TTC549 (cell line): ENCODE measurements at regions not wholly inside any gene's neighbourhood (a gene's known extent, or its start where the extent isn't known, plus 50 kb on each side); places are given as distances from the start of the nearest gene placed in this dataset.
"Not testable (repeated sequence)": the region's sequence is repeated elsewhere in the genome, so short reads cannot be mapped to it uniquely, and the experiment has no call there.

Experiments
- FAIRE-seq: peaks from 2 replicates; lab custom pipeline; 2012; peaks lifted over from hg19 to GRCh38; lab: Jason Lieb, UNC

DNA sequence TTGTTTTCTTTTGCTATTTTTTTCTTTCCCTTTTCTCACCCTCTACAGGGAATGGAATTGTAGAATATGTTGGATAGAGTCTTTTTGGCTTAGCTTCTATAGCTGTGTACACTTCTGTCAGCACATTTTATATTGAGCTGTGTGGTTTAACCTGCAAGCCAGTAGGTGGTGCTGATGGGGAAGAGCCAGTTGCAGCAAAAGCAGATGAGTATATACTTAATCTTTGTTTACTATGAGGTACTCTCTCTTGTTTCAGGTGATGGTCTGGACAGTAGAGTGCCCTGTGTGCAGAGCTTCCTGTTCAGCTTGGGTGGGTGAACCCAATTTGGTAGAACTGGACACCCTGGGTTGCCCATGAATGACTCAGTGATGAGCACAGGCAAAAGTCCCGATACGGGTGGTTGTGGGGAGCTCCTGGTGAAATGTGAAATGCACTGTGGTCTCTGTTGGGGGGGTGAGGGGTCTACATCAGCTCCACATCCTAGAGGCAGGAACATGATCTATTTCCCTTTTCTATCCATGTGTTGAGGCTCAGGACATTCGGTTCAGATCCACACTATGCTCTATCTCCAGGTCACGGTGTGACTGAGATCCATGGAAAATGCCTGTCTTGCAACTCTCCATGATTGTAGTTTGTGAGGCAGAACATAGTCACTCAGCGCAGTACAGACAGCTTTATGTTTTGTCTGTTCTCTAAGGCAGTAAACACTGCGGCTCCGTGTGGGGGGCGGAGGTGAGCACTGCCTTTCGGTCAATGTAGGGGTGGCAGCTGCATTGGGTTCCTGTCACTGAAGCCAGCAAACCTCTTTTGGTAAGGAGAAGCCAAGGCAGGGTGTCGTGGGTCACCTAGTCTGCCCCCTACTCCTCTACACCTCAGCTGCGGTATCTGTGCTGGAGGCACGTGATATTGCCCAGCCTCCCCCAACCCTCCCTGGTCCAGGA, 353.2 kb downstream of the PRR16 start:
- no peak for FAIRE-seq

DNA sequence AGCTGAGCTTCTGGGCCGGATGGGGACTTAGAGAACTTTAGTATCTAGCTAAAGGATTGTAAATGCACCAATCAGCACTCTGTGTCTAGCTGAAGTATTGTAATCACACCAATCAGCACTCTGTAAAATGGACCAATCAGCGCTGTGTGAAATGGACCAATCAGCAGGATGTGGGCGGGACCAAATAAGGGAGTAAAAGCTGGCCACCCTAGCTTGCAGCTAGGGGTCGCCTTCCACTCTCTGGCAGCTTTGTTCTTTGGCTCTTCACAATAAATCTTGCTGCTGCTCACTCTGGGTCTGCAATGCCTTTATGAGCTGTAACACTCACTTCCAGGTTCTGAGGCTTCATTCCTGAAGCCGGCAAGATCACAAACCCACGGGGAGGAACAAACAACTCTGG, 354.0 kb downstream of the PRR16 start:
- FAIRE-seq, result no peak

DNA sequence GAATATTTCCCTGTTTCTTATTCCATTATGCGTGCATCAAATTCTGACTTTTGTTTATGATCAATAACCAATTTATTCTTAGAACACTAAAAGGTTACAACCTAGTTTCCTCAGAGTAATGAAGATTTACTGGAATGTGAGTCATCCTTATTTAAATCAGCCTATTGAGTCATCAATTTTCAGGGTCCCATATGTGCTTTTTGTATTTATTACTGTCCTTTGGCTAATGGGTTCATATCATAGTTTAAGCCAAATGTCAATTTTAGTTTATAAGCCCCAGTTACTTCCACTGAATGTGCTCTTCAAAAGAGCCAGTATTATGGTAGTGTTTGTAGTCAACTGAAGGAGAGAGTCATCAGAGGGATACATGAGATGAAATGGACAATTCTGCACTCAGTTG, 359.2 kb downstream of the PRR16 start:
- no peak for FAIRE-seq

DNA sequence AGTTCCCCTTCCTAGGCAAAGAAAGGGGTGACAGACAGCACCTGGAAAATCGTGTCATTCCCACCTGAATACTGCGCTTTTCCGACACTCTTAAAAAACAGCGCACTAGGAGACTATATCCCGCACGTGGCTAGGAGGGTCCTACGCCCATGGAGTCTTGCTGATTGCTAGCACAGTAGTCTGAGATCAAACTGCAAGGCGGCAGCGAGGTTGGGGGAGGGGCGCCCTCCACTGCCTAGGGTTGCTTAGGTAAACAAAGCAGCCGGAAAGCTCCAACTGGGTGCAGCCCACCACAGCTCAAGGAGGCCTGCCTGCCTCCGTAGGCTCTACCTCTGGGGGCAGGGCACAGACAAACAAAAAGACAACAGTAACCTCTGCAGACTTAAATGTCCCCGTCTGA, 367.5 kb downstream of the PRR16 start:
- not testable (repeated sequence) for FAIRE-seq

DNA sequence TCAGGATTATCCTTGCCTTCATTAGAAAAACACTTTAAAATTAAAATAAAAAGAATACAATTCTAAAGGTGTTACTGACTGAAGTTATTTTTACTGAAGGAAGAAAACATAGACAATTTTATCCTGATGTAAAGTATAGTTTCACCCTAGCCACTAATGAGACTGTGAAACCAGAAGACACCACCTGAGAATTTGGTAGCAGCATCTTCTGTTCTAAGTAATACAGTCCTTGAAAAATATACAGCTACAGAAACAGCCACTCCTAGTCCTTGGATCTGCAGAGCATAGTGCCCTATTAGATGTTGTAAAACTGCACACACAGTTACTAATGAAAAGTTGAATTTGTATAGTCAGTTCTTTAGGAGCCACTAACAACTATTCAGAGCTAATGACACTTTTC, 377.7 kb downstream of the PRR16 start:
- no peak for FAIRE-seq

DNA sequence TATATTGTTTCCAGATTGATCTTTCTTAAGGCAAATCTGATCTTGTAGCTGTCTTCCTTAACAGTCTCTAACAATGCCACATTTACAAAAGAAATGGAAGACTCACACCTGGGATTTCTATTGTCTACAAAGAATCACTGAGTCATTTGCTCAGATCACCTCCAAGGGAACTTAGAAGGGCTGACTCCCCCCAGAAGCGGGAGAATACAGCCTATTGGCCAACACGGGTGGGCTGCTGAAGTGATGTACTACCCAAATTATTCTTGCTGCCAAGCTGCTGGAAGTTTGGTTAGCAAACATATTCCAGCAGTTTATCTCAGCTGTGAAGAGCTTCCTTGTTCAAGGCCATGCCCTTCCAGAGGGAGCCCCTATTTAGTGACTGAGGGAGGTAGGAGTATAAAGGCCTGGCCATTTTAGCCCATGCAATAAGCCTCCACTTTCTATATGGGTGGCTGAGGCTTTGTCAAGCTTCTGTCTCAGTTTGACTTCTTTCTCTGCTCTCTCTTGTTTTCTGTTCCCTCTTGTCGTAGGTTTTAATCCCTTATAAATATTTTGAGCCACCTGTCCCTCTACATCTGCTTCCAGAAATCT, 379.4 kb downstream of the PRR16 start:
- FAIRE-seq, result no peak

DNA sequence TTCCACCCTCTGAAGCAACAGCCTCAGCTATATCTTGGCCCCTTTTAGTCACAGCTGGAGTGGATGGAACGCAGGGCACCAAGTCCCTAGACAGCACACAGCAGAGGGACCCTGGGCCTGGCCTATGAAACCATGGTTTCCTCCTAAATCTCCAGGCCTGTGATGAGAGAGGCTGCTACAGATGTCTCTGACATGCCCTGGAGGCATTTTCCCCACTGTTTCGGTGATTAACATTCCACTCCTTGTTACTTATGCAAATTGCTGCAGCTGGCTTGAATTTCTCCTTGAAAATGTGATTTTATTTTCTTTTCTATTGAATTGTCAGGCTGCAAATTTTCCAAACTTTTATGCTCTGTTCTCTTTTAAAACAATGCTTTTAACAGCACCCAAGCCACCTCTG, 384.8 kb downstream of the PRR16 start:
- FAIRE-seq, result no peak

DNA sequence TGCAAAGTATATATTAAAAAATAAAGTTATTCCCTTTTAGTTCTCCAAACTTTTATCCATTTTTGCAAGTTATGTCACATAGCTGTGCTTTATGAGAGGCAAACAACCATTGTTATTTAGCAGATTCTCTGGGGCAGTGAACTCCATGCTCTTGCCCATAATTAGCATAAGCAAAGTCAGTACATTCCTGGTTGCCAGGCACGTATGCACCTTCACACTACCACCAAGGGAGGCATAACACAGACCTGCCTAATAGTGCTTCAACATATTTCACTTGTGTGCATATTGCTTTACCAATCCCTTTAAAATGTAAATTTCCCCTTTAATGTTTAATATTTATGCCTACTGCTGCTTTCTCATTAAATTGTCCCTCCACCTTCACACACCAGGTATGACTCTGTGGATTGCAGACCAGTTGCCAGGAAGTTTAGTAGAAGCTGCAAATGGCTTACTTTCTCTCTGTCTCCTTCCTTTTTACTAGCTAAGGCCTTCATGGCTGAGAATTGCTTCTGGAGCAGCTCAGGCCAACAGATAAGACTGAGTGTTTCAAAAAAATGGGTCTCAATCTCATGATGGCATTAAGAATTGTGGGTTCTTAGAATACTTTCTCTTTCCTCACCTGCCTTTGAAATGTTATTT, 388.2 kb downstream of the PRR16 start:
- FAIRE-seq, result no peak

DNA sequence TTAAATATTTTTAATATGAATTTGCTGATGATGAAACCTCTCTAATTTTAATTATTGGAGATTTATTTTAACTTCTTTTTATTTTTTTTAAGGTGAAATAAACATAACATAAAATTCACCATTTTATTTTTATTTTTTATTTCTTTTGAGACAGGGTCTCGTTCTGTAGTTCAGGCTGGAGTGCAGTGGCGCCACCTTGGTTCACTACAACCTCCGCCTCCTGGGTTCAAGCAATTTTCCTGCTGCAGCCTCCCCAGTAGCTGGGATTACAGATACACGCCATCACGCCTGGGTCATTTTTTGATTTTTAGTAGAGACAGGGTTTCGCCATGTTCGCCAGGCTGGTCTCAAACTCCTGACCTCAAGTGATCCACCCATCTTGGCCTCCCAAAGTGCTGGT, 402.9 kb downstream of the PRR16 start:
- no peak for FAIRE-seq

DNA sequence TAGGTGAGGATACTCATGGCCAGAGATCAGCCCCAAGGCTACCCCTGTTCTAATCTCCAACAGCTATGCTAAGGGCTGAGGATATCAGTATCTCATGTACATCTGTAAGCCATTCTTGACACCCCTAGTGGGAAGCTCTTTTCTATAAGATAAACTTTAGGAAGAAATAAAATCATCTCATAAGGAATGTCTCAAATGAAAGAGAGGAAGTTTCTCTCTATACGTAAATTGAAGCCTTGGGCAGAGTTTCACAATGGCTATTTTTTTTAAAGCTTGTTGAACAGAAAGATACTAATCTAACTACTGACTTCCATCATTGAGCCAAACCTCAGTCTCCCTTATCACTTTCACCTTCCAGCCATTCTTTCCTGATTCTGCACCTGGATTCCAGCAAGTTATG, 405.7 kb downstream of the PRR16 start:
- no peak for FAIRE-seq

DNA sequence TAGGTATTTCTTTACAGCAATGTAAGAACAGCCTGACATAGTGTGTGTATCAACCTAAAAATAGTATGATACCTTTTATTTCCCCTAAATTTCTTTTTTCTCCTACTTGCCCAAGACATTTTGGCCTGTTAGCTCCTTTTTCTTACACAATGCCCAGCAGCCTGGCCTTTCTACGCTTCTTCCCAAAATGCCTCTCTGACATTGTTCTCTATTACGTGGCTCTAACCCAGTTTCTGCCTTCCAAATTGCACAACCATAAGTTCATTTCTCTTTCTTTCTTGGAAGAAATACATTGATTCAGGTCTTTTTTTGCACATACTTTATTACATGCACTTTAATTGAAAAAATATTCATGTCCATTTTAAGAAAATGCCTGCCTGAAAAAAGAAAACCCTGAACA, 408.2 kb downstream of the PRR16 start:
- FAIRE-seq, result no peak

DNA sequence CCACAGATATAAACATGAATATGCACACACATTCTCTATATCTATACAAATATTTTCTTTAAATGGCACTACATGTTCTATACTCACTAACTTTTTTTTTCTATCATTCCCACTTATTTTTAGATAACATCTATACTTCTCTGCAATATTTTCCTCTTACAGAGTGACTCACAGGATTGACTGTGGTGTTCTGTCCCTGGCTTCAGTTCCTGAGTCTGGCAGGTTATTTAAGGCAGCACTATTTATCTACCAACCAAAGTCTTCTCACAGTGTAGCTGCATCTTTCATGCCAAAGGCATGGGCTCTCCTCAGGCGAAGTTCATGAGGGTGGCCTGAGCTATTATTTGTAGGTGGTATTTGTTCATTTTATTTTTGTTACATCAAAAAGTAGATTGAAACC, 409.0 kb downstream of the PRR16 start:
- FAIRE-seq, result no peak

DNA sequence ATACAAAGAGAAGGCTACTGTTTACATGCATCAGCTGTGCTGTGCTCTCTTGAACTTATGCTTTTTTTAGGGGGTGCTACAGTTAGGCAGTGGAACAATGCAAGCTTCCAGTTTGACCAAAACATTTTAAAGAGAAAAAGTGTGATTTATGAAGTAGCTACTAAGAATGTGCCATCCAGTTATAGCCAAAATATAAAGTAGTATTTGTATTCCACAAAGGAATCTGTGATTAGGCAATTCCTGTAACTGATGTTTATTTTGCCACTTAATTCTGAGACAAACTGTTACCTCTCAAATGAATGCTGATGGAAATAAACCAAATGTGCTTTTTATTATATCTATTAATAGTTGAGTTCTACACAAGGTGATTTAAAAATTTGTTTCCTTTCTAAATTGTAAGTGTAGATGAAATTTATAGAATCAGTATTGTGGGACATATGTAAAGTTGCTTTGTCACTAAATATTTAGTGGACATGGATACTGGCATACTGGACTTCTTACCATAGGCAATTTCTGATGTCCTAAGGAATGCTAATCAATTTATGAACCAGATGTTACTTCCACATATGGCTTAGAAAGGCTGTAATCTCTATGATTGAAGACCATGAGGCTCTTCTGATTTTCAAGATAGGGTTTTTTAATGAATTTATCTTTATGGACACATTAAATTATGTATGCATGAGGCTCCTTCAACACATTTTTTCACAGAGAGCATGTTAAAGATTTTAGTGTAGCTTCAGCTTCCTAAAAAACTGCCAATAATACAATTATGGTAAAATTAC, 410.2 kb downstream of the PRR16 start:
- FAIRE-seq, result no peak

DNA sequence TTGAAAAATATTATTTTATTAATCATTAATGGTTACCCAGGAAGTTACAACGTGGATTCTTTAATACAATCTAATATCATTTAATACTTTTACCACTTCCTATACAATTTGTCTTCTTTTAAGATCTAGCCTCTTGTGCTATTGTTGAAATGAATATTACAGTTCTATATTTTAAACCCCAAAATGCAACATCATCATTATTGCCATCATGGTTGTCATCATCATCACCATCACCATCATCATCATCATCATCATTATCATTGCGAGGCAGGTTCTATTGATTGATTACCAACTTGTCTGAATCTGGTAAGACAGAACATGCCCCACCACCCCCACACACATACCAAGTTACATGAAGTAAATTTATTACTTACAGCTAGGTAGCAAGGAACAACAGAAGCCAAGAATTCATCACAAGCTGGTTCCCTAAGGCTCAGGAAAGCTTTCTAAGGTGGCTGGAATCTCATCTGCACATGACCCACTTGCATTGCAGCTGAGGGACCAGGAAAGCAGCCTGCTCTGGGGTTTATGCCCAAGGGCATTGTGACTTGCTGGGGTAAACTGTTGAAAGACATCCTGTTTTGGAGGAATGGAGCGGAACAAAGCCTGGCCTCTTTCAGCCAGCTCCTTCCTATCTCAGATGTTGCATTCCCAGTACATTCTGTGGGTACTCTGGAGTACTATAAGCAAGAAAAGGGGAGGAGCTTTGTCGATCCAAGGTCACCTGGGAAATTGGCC, 418.1 kb downstream of the PRR16 start:
- no peak for FAIRE-seq

DNA sequence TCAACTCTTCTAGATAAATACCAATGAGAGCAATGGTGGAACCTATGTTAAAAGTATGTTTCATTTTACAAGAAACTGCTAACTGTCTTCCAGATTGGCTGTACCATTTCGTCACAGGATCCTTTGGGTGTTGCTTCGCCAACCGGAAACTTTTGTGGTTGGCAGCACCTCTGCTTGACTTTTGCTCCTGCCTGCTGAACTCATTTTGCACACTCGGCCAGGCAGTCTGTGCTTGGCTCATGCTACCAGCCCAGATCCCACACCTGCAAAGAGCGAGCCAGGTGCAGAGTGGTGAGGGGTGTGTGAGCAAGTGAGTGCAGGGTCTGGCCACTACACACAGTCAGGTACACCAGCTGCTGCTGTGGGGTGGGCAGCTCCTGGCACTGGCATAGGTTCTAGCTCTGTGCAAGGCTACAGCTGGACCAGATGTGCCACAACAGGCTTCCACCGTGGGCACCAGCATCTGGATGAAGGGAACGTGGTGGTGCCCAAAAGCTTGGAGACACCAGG, 422.3 kb downstream of the PRR16 start:
- no peak for FAIRE-seq

DNA sequence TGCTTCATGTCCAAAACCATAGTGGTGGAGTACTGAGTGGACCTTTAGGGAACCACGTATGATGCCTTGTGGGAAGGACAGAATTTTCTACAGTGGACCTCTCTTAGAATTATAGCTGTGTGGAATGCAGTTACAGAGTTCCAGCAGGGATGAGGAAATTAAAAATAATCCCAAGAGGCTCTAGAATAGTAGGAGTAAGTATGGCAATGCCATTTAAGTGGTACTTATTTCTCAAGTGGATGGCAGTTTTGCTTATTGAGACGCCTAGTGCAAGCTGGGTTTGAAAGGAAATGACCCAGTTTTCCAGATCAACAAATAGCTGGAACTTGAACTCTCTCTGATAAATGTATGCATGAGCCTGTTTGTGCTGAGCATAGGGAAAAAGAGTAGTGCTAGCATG, 431.6 kb downstream of the PRR16 start:
- no peak for FAIRE-seq

DNA sequence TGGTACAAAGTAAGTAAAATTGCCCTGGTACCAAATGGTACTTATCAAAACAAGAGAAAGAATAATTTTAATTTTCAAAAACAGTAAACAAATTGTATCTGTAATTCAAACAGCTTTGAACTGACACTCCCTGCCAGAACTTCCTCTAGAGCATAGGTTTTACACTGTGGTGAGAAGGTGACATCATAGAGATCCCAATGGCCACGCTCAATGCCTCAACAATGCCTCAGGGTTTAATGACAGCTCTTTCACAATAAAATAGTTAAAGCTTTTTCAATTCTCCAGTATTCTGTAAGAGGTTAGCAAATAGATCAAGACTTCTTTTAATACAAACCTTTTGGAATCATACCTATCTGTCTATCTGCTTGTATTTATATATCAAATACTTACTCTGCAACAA, 437.1 kb downstream of the PRR16 start:
- FAIRE-seq, result no peak

DNA sequence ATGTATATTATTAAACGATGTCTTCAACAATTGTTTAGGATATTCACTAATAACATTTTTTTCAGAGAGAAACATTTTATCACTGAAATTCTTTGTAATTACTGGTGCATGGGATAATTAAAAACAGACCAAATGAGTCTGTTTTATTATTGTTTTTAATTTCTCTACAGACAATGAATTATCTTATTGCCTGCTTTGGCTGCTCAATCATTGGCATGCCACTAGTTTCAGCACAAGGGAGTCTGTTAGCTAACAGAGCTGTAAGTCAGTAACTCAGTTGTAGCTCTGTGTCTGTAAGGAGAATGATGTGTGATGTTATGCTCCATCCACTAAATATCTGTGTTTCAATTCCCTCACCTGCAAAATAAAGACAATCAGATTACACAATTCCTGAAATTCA, 443.9 kb downstream of the PRR16 start:
- no peak for FAIRE-seq

DNA sequence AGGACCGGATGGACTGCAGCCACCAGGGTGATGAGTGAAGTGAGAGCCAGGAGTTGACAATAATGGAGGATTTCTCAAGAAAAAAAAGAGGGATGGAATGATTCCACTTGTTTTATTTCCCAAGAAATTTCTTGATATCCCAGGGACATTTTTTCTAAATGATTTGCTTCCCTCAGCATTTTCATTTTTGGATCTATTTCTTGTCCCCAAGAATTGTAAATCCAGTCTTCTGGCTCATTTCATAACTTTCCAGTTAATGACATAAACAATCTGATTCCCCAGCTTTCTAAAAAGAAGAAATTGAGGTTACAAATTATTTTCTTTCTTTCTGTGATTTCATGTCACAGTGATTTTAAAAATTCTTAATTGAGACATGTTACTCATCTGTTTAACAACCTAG, 446.5 kb downstream of the PRR16 start:
- no peak for FAIRE-seq

DNA sequence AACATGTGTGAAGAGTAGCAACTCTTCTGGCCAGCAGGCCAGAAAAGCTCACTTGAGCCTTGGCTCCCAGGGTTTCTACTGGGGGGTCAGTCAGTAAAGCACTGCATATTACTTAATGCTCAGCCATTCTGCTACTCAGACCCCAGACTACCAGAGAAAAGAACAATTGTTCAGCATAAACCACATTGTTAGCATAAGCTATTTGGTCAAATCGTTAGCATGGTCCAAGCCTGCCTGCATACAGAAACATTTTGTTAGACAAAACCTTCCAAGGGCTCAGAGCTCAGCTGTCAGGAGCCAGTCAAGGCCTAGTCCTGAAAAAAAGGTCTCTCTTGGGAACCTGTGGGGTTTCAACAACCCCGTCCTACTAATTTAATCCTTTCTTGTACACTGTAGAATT, 449.3 kb downstream of the PRR16 start:
- FAIRE-seq, result no peak

DNA sequence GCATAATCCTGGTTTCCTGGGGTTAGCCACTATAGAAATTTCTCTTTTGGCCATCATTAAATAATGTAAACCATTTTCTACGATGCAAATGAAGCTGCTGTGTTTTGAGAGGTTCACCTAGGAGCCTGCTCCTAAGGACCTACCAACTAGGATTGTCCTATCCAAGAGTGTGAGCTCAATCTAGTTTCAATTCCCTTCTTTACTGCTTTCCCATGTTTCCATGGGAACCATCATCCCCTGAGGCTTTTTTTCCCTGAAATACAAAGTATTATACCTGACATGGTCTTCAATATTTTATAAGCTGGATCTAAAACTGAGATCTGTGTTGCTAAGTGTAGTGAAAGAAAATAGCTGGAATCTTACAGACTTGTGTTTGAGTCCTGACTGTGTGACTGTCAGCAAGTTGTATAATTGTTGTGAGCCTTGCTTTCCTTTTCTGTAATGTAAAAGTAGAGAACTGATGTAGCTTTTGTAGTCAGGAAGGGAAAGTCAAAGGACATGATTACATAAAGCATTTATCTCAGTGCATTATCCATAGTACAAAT, 453.2 kb downstream of the PRR16 start:
- no peak for FAIRE-seq

DNA sequence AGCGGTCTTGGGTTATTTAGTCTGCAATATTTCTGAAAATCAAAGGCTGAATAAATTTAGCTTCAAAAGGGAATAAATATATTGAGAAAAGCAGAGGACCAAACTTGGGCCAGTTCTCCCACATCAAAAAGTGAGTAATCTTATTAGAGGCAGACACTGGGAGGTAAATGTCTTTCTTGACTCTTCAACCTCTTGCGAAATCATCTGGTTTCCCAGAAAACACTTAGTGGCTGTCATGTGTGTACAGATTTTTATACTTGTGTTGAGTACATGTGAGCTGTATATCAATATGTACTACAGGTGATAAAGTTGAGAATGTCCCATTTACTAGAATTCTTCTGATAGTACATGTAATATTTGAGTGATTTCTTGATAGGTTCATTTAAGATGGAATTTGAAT, 454.9 kb downstream of the PRR16 start:
- FAIRE-seq, result no peak
